K562 (cell line): ENCODE measurements at regions not wholly inside any gene's neighbourhood (a gene's known extent, or its start where the extent isn't known, plus 50 kb on each side); places are given as distances from the start of the nearest gene placed in this dataset.

Experiments used
- ARID2 ChIP-seq: fragments of 450-650 bp; IDR thresholded peaks from 2 replicates; pipeline ENCODE4 v1.6.1; 2017; ENCODE audit warnings: antibody characterized with exemption, mild to moderate bottlenecking
- BMI1 ChIP-seq: fragments of 150-350 bp; IDR thresholded peaks from 2 replicates; pipeline ENCODE4 v1.6.1; 2014; ENCODE audit warnings: low read length
- C11orf30 ChIP-seq: fragments of 450-650 bp; IDR thresholded peaks from 2 replicates; pipeline ENCODE4 v1.6.1; 2016; ENCODE audit warnings: low read depth, mild to moderate bottlenecking
- CCNT2 ChIP-seq: IDR thresholded peaks from 2 replicates; pipeline ENCODE4 v1.6.1; 2011; ENCODE audit warnings: borderline replicate concordance, low read depth, mild to moderate bottlenecking, moderate library complexity, mixed read lengths, low read length; ENCODE audit not compliant: insufficient read length; ENCODE audit errors: extremely low read depth
- DMBX1 ChIP-seq: fragments of 250-450 bp; sonication (Bioruptor Pico); IDR thresholded peaks from 2 replicates; pipeline ENCODE4 v1.8.0; 2022; ENCODE audit warnings: inconsistent platforms, mild to moderate bottlenecking, moderate library complexity, borderline replicate concordance
- FOXK2 ChIP-seq, 2 experiments: fragments of 450-650 bp; IDR thresholded peaks in 1 of 2; conservative IDR thresholded peaks in 1 of 2; 2 replicates each; pipeline ENCODE4 v1.6.1; 2016; ENCODE audit warnings: low read depth in 2 of 2, mild to moderate bottlenecking in 1 of 2
- GMEB1 ChIP-seq: fragments of 250-450 bp; sonication (Bioruptor Pico); IDR thresholded peaks from 2 replicates; pipeline ENCODE4 v1.4.0; 2020; ENCODE audit warnings: mild to moderate bottlenecking
- HMBOX1 ChIP-seq: sonication (generic); IDR thresholded peaks from 2 replicates; pipeline ENCODE4 v1.6.1; 2016
- L3MBTL2 ChIP-seq: fragments of 450-650 bp; IDR thresholded peaks from 2 replicates; pipeline ENCODE4 v1.6.1; 2016; ENCODE audit warnings: mild to moderate bottlenecking, moderate library complexity
- MAFG ChIP-seq: fragments of 450-650 bp; conservative IDR thresholded peaks from 2 replicates; pipeline ENCODE4 v1.6.1; 2016; ENCODE audit warnings: missing genetic modification characterization, missing compliant biosample characterization
- NELFE ChIP-seq: IDR thresholded peaks from 2 replicates; pipeline ENCODE4 v1.6.1; 2011; ENCODE audit warnings: mild to moderate bottlenecking; ENCODE audit not compliant: insufficient read depth, insufficient read length
- OTX1 ChIP-seq: fragments of 450-650 bp; formaldehyde crosslinking; IDR thresholded peaks from 2 replicates; pipeline ENCODE4 v1.4.0; 2022; ENCODE audit warnings: mild to moderate bottlenecking
- RBM25 ChIP-seq: fragments of 200-400 bp; formaldehyde crosslinking; IDR thresholded peaks from 2 replicates; pipeline ENCODE4 v1.6.1; 2018; ENCODE audit warnings: low read length, low read depth, moderate library complexity; ENCODE audit not compliant: severe bottlenecking
- RCOR1 ChIP-seq, 2 experiments: IDR thresholded peaks; 2 replicates each; pipeline ENCODE4 v1.6.1; 2012; ENCODE audit warnings: low read depth in 2 of 2, low read length in 2 of 2, borderline replicate concordance in 1 of 2, improper control_type of control experiment in 1 of 2
- SMARCA5 ChIP-seq: fragments of 450-650 bp; IDR thresholded peaks from 2 replicates; pipeline ENCODE4 v1.6.1; 2016
- SMARCC2 ChIP-seq: fragments of 450-650 bp; IDR thresholded peaks from 2 replicates; pipeline ENCODE4 v1.6.1; 2017; ENCODE audit warnings: antibody characterized with exemption, moderate library complexity, mild to moderate bottlenecking, low read depth
- TOE1 ChIP-seq, 2 experiments: fragments of 450-650 bp in 1 of 2; sonication (generic) in 1 of 2; formaldehyde crosslinking in 1 of 2; IDR thresholded peaks; 2 replicates each; pipeline versions ENCODE4 v1.7.1 to v1.8.0; 2016 to 2022; ENCODE audit warnings: borderline replicate concordance in 2 of 2, mild to moderate bottlenecking in 2 of 2, antibody characterized with exemption in 1 of 2, inconsistent platforms in 1 of 2, low read depth in 1 of 2, missing genetic modification reagents in 1 of 2, moderate library complexity in 1 of 2
- UBTF ChIP-seq, 2 experiments: IDR thresholded peaks; 2 replicates each; pipeline ENCODE4 v1.6.1; 2012; ENCODE audit warnings: improper control_type of control experiment in 2 of 2, low read depth in 2 of 2, low read length in 2 of 2, borderline replicate concordance in 1 of 2
- YY1 ChIP-seq, 3 experiments: IDR thresholded peaks; 2 replicates each; pipeline ENCODE4 v1.6.1; 2011; ENCODE audit warnings: low read length in 2 of 3, mild to moderate bottlenecking in 2 of 3, moderate library complexity in 2 of 3, borderline replicate concordance in 1 of 3, control low read depth in 1 of 3, low read depth in 1 of 3; ENCODE audit not compliant: insufficient read depth in 3 of 3, insufficient replicate concordance in 2 of 3, control insufficient read depth in 1 of 3, insufficient read length in 1 of 3; ENCODE audit errors: extremely low read depth in 1 of 3
- ZKSCAN3 ChIP-seq: fragments of 250-450 bp; sonication (Bioruptor Pico); IDR thresholded peaks from 2 replicates; pipeline ENCODE4 v1.4.0; 2020
- ZNF133 ChIP-seq: fragments of 250-450 bp; sonication (Bioruptor Pico); IDR thresholded peaks from 2 replicates; pipeline ENCODE4 v1.4.0; 2020; ENCODE audit warnings: mild to moderate bottlenecking
- ZNF175 ChIP-seq: fragments of 200-800 bp; sonication (Bioruptor generic); IDR thresholded peaks from 2 replicates; pipeline ENCODE4 v1.6.1; 2016; ENCODE audit warnings: low read depth, mild to moderate bottlenecking, missing genetic modification characterization, missing compliant biosample characterization
- ZNF224 ChIP-seq: sonication (generic); formaldehyde crosslinking; IDR thresholded peaks from 2 replicates; pipeline ENCODE4 v1.8.0; 2022; ENCODE audit warnings: mild to moderate bottlenecking, missing genetic modification reagents
- ZNF408 ChIP-seq: fragments of 250-450 bp; sonication (Bioruptor Pico); IDR thresholded peaks from 2 replicates; pipeline ENCODE4 v1.4.0; 2020; ENCODE audit warnings: low read depth, mild to moderate bottlenecking, moderate library complexity
- ZNF586 ChIP-seq: fragments of 450-650 bp; formaldehyde crosslinking; conservative IDR thresholded peaks from 2 replicates; pipeline ENCODE4 v1.4.0; 2020; ENCODE audit warnings: mild to moderate bottlenecking, moderate library complexity

- no peak for TF ChIP-seq NELFE
- peak; percentile 45; the same call in 1 of the 2 replicates for TF ChIP-seq DMBX1
- TF ChIP-seq ZNF175 (CRISPR knock-in tag): no peak
- no peak for TF ChIP-seq ZNF224 (CRISPR knock-in tag)
- peak; percentile 61 for TF ChIP-seq MAFG (tag)
- no peak for TF ChIP-seq BMI1
- TF ChIP-seq CCNT2: no peak
- TF ChIP-seq HMBOX1: no peak
- TF ChIP-seq ZKSCAN3 (CRISPR knock-in tag): no peak
- no peak for TF ChIP-seq GMEB1
- TF ChIP-seq ZNF408: no peak
- peak in 2 of 3 experiments; percentile 16 to 77 for TF ChIP-seq YY1 (IDR thresholded peaks at IDR 0.05; ENCODE audit: borderline replicate concordance in 1 of 3, control insufficient read depth in 1 of 3, extremely low read depth in 1 of 3, insufficient read depth in 3 of 3, insufficient read length in 1 of 3, insufficient replicate concordance in 2 of 3, low read depth in 1 of 3, low read length in 2 of 3)
- TF ChIP-seq SMARCC2: peak; percentile 50; the same call in 1 of the 2 replicates
- TF ChIP-seq RCOR1 (IDR thresholded peaks at IDR 0.05; ENCODE audit: borderline replicate concordance in 1 of 2, low read depth in 2 of 2, low read length in 2 of 2): 0 out of 4 replicates have a peak, but pooled peaks of 1 of the 2 experiments have one; percentile 21
- TF ChIP-seq UBTF (IDR thresholded peaks at IDR 0.05; ENCODE audit: borderline replicate concordance in 1 of 2, low read depth in 2 of 2, low read length in 2 of 2): no peak
- no peak for TF ChIP-seq ZNF586 (CRISPR knock-in tag)
- no peak for TF ChIP-seq ARID2
- TF ChIP-seq FOXK2 (conservative IDR thresholded peaks at IDR 0.05 in 1 of 2, IDR thresholded peaks at IDR 0.05 in 1 of 2; ENCODE audit: low read depth in 2 of 2): no peak
- TF ChIP-seq OTX1 (CRISPR knock-in tag): no peak; the same call in 1 of the 2 replicates
- TF ChIP-seq SMARCA5: no peak
- TF ChIP-seq C11orf30: peak; percentile 55
- peak; percentile 55; the same call in 1 of the 2 replicates for TF ChIP-seq L3MBTL2
- no peak for TF ChIP-seq ZNF133
- no peak for TF ChIP-seq TOE1 (IDR thresholded peaks at IDR 0.05; ENCODE audit: borderline replicate concordance)
- no peak for TF ChIP-seq TOE1 (CRISPR knock-in tag; IDR thresholded peaks at IDR 0.05; ENCODE audit: borderline replicate concordance, low read depth)
- no peak for TF ChIP-seq RBM25
Measured at GRCh38 chr21:35565204-35565611, 495.1 kb downstream of the SETD4 start (continued).
